K562 (cell line): ENCODE measurements at regions not wholly inside any gene's neighbourhood (a gene's known extent, or its start where the extent isn't known, plus 50 kb on each side); places are given as distances from the start of the nearest gene placed in this dataset.

Experiments used
- BRD9 ChIP-seq: fragments of 450-650 bp; IDR thresholded peaks from 2 replicates; pipeline ENCODE4 v1.6.1; 2018; ENCODE audit warnings: low read depth; ENCODE audit not compliant: partially characterized antibody
- FOXA3 ChIP-seq, 2 experiments: fragments of 450-650 bp in 1 of 2; sonication (generic) in 1 of 2; formaldehyde crosslinking; IDR thresholded peaks in 1 of 2; conservative IDR thresholded peaks in 1 of 2; 2 replicates each; pipeline versions ENCODE4 v1.4.0 to v1.8.0; 2020 to 2022; ENCODE audit warnings: mild to moderate bottlenecking in 2 of 2, missing genetic modification reagents in 1 of 2
- LEF1 ChIP-seq: fragments of 450-650 bp; IDR thresholded peaks from 2 replicates; pipeline ENCODE4 v1.6.1; 2016; ENCODE audit warnings: mild to moderate bottlenecking
- NCOA4 ChIP-seq: fragments of 450-650 bp; IDR thresholded peaks from 2 replicates; pipeline ENCODE4 v1.6.1; 2018; ENCODE audit warnings: mild to moderate bottlenecking; ENCODE audit not compliant: partially characterized antibody
- RBM22 ChIP-seq: fragments of 200-400 bp; formaldehyde crosslinking; IDR thresholded peaks from 2 replicates; pipeline ENCODE4 v1.6.1; 2018; ENCODE audit warnings: low read length, low read depth; ENCODE audit not compliant: poor library complexity, severe bottlenecking
- SETDB1 ChIP-seq: IDR thresholded peaks from one replicate; pipeline ENCODE4 v1.6.1; 2012; ENCODE audit warnings: low read length, control low read depth, inconsistent platforms
- SMAD2 ChIP-seq: fragments of 150-350 bp; IDR thresholded peaks from 2 replicates; pipeline ENCODE4 v1.6.1; 2014; ENCODE audit warnings: low read depth, mild to moderate bottlenecking, low read length
- STAT5A ChIP-seq: IDR thresholded peaks from 2 replicates; pipeline ENCODE4 v1.6.1; 2012; ENCODE audit warnings: low read length, inconsistent platforms, borderline replicate concordance
- U2AF2 ChIP-seq: fragments of 200-400 bp; formaldehyde crosslinking; optimal IDR thresholded peaks from 2 replicates; pipeline ENCODE3; 2017; ENCODE audit warnings: low read depth, mild to moderate bottlenecking, low read length
- ZBTB8A ChIP-seq: fragments of 450-650 bp; IDR thresholded peaks from 2 replicates; pipeline ENCODE4 v1.6.1; 2018; ENCODE audit warnings: mild to moderate bottlenecking, moderate library complexity; ENCODE audit not compliant: partially characterized antibody
- ZNF644 ChIP-seq: fragments of 200-800 bp; sonication (Bioruptor generic); IDR thresholded peaks from 2 replicates; pipeline ENCODE4 v1.6.1; 2016; ENCODE audit warnings: low read depth, missing genetic modification characterization, missing compliant biosample characterization
- TF ChIP-seq, protein P1 (sequence below): fragments of 250-450 bp; sonication (Bioruptor Pico); IDR thresholded peaks from 2 replicates; pipeline ENCODE4 v1.4.0; 2020; ENCODE audit warnings: mild to moderate bottlenecking
- TF ChIP-seq, protein P2 (sequence below), 2 experiments: fragments of 450-650 bp in 1 of 2; sonication (generic) in 1 of 2; formaldehyde crosslinking; conservative IDR thresholded peaks; 2 replicates each; pipeline versions ENCODE4 v1.4.0 to v1.8.1; 2020 to 2022; ENCODE audit warnings: mild to moderate bottlenecking in 1 of 2, missing genetic modification reagents in 1 of 2
- TF ChIP-seq, protein P3 (sequence below): sonication (generic); formaldehyde crosslinking; IDR thresholded peaks from 2 replicates; pipeline ENCODE4 v1.8.1; 2023; ENCODE audit warnings: mild to moderate bottlenecking, missing genetic modification reagents
- TF ChIP-seq, protein P4 (sequence below): fragments of 250-450 bp; sonication (Bioruptor Pico); IDR thresholded peaks from 2 replicates; pipeline ENCODE4 v1.5.0; 2020; ENCODE audit warnings: mild to moderate bottlenecking
- TF ChIP-seq, protein P5 (sequence below): fragments of 250-450 bp; sonication (Bioruptor Pico); IDR thresholded peaks from 2 replicates; pipeline ENCODE4 v1.8.0; 2021; ENCODE audit warnings: moderate library complexity, mild to moderate bottlenecking, inconsistent platforms
- TF ChIP-seq, protein P6 (sequence below): fragments of 450-650 bp; IDR thresholded peaks from 2 replicates; pipeline ENCODE4 v1.6.1; 2017; ENCODE audit warnings: antibody characterized with exemption
- TF ChIP-seq, protein P7 (sequence below): fragments of 250-450 bp; sonication (Bioruptor Pico); IDR thresholded peaks from 2 replicates; pipeline ENCODE4 v1.6.1; 2021; ENCODE audit warnings: mild to moderate bottlenecking
- TF ChIP-seq, protein P8 (sequence below): fragments of 250-450 bp; sonication (Bioruptor Pico); IDR thresholded peaks from 2 replicates; pipeline ENCODE4 v1.8.0; 2022; ENCODE audit warnings: moderate library complexity, mild to moderate bottlenecking, inconsistent platforms

DNA sequence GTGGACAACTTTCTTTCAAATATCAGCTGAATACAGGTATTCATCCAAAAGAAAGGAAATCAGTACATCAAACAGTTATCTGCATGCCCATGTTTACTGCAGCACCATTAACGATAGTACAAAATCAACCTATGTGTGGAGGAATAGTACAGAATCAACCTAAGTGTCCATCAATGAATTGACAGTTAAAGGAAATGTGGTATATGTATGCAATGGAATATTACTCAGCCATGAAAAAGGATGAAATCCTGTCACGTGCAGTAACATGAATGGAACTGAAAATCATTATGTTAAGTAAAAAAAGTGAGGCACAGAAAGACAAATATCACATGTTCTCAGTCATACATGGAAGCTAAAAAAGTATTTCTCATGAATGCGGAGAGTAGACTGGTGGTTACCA is 132.3 kb downstream of the MED15 start (continued):
- TF ChIP-seq, protein P1, sequence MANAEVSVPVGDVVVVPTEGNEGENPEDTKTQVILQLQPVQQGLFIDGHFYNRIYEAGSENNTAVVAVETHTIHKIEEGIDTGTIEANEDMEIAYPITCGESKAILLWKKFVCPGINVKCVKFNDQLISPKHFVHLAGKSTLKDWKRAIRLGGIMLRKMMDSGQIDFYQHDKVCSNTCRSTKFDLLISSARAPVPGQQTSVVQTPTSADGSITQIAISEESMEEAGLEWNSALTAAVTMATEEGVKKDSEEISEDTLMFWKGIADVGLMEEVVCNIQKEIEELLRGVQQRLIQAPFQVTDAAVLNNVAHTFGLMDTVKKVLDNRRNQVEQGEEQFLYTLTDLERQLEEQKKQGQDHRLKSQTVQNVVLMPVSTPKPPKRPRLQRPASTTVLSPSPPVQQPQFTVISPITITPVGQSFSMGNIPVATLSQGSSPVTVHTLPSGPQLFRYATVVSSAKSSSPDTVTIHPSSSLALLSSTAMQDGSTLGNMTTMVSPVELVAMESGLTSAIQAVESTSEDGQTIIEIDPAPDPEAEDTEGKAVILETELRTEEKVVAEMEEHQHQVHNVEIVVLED, result 0 out of 2 replicates have a peak, but pooled peaks have one; percentile 11
- no peak for TF ChIP-seq FOXA3 (CRISPR knock-in tag; conservative IDR thresholded peaks at IDR 0.05 in 1 of 2, IDR thresholded peaks at IDR 0.05 in 1 of 2)
- TF ChIP-seq ZBTB8A, result no peak
- no peak for TF ChIP-seq SMAD2
- peak; percentile 6 for TF ChIP-seq NCOA4
- TF ChIP-seq LEF1, result no peak
- TF ChIP-seq ZNF644 (tag), result no peak
- TF ChIP-seq BRD9, result no peak
- TF ChIP-seq, protein P2, sequence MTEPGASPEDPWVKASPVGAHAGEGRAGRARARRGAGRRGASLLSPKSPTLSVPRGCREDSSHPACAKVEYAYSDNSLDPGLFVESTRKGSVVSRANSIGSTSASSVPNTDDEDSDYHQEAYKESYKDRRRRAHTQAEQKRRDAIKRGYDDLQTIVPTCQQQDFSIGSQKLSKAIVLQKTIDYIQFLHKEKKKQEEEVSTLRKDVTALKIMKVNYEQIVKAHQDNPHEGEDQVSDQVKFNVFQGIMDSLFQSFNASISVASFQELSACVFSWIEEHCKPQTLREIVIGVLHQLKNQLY (CRISPR knock-in tag; conservative IDR thresholded peaks at IDR 0.05), result peak in 1 of 2 experiments; percentile 60; a peak in 1 of 4 replicates
- TF ChIP-seq STAT5A, result no peak
- no peak for TF ChIP-seq U2AF2
- TF ChIP-seq, protein P3, sequence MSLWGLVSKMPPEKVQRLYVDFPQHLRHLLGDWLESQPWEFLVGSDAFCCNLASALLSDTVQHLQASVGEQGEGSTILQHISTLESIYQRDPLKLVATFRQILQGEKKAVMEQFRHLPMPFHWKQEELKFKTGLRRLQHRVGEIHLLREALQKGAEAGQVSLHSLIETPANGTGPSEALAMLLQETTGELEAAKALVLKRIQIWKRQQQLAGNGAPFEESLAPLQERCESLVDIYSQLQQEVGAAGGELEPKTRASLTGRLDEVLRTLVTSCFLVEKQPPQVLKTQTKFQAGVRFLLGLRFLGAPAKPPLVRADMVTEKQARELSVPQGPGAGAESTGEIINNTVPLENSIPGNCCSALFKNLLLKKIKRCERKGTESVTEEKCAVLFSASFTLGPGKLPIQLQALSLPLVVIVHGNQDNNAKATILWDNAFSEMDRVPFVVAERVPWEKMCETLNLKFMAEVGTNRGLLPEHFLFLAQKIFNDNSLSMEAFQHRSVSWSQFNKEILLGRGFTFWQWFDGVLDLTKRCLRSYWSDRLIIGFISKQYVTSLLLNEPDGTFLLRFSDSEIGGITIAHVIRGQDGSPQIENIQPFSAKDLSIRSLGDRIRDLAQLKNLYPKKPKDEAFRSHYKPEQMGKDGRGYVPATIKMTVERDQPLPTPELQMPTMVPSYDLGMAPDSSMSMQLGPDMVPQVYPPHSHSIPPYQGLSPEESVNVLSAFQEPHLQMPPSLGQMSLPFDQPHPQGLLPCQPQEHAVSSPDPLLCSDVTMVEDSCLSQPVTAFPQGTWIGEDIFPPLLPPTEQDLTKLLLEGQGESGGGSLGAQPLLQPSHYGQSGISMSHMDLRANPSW (CRISPR knock-in tag), result peak; percentile 64; the same call in 1 of the 2 replicates
- TF ChIP-seq RBM22, result no peak
- TF ChIP-seq, protein P4, sequence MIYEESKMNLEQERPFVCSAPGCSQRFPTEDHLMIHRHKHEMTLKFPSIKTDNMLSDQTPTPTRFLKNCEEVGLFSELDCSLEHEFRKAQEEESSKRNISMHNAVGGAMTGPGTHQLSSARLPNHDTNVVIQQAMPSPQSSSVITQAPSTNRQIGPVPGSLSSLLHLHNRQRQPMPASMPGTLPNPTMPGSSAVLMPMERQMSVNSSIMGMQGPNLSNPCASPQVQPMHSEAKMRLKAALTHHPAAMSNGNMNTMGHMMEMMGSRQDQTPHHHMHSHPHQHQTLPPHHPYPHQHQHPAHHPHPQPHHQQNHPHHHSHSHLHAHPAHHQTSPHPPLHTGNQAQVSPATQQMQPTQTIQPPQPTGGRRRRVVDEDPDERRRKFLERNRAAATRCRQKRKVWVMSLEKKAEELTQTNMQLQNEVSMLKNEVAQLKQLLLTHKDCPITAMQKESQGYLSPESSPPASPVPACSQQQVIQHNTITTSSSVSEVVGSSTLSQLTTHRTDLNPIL (CRISPR knock-in tag), result no peak
- TF ChIP-seq, protein P5, sequence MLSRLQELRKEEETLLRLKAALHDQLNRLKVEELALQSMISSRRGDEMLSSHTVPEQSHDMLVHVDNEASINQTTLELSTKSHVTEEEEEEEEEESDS (CRISPR knock-in tag), result no peak
- TF ChIP-seq, protein P6, sequence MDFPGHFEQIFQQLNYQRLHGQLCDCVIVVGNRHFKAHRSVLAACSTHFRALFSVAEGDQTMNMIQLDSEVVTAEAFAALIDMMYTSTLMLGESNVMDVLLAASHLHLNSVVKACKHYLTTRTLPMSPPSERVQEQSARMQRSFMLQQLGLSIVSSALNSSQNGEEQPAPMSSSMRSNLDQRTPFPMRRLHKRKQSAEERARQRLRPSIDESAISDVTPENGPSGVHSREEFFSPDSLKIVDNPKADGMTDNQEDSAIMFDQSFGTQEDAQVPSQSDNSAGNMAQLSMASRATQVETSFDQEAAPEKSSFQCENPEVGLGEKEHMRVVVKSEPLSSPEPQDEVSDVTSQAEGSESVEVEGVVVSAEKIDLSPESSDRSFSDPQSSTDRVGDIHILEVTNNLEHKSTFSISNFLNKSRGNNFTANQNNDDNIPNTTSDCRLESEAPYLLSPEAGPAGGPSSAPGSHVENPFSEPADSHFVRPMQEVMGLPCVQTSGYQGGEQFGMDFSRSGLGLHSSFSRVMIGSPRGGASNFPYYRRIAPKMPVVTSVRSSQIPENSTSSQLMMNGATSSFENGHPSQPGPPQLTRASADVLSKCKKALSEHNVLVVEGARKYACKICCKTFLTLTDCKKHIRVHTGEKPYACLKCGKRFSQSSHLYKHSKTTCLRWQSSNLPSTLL, result no peak
- TF ChIP-seq SETDB1, result no peak
- TF ChIP-seq, protein P7, sequence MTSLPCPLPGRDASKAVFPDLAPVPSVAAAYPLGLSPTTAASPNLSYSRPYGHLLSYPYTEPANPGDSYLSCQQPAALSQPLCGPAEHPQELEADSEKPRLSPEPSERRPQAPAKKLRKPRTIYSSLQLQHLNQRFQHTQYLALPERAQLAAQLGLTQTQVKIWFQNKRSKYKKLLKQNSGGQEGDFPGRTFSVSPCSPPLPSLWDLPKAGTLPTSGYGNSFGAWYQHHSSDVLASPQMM (CRISPR knock-in tag), result no peak
- TF ChIP-seq, protein P8, sequence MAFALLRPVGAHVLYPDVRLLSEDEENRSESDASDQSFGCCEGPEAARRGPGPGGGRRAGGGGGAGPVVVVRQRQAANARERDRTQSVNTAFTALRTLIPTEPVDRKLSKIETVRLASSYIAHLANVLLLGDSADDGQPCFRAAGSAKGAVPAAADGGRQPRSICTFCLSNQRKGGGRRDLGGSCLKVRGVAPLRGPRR (CRISPR knock-in tag), result no peak
